Stimulated activated CD4-positive, alpha-beta T cell treated with anti-CD3 and anti-CD28 coated beads, Interleukin-1b, Interleukin-23, amount 100 ng/mL, for 24 hours (primary cell): ENCODE measurements at regions not wholly inside any gene's neighbourhood (a gene's known extent, or its start where the extent isn't known, plus 50 kb on each side); places are given as distances from the start of the nearest gene placed in this dataset.

Experiments
- DNase-seq, 4 experiments: peaks; one replicate each; pipeline ENCODE4 v3.0.0-alpha.2; 2020; ENCODE audit warnings: low read depth in 4 of 4, low spot score in 1 of 4

GRCh38 chr2:106628377-106628776 is 141.2 kb downstream of the CD8B2 start:
- DNase-seq = no peak

GRCh38 chr2:106629981-106630380 is 142.8 kb downstream of the CD8B2 start:
- DNase-seq = no peak

GRCh38 chr2:106631281-106631680 is 144.1 kb downstream of the CD8B2 start:
- no peak for DNase-seq

GRCh38 chr2:106638043-106638442 is 150.9 kb downstream of the CD8B2 start:
- DNase-seq = no peak

- no peak for DNase-seq
Observed at GRCh38 chr2:106638580-106638979, 151.4 kb downstream of the CD8B2 start.

GRCh38 chr2:106642679-106643078 is 155.5 kb downstream of the CD8B2 start:
- DNase-seq = no peak

GRCh38 chr2:106644623-106645022 is 157.5 kb downstream of the CD8B2 start:
- DNase-seq = no peak

GRCh38 chr2:106646605-106647004 is 159.4 kb downstream of the CD8B2 start:
- no peak for DNase-seq

- DNase-seq = no peak
Observed at GRCh38 chr2:106649306-106649705, 162.1 kb downstream of the CD8B2 start.

- DNase-seq = no peak
Observed at GRCh38 chr2:106653465-106653864, 166.3 kb downstream of the CD8B2 start.

- no peak for DNase-seq
Observed at GRCh38 chr2:106658616-106659015, 171.5 kb downstream of the CD8B2 start.

GRCh38 chr2:106664669-106665068 is 177.5 kb downstream of the CD8B2 start:
- no peak for DNase-seq

GRCh38 chr2:106667478-106668070 is 180.4 kb downstream of the CD8B2 start:
- no peak for DNase-seq

- no peak for DNase-seq
Observed at GRCh38 chr2:106685180-106685897, 198.2 kb downstream of the CD8B2 start.

- DNase-seq = no peak
Observed at GRCh38 chr2:106686814-106687213, 199.2 kb downstream of the ST6GAL2 start.

- DNase-seq = no peak
Observed at GRCh38 chr2:106694964-106695470, 190.9 kb downstream of the ST6GAL2 start.

GRCh38 chr2:106695919-106696318 is 190.0 kb downstream of the ST6GAL2 start:
- no peak for DNase-seq

- DNase-seq = no peak
Observed at GRCh38 chr2:106700616-106701015, 185.4 kb downstream of the ST6GAL2 start.

- no peak for DNase-seq
Observed at GRCh38 chr2:106701203-106702022, 184.6 kb downstream of the ST6GAL2 start.

- DNase-seq = no peak
Observed at GRCh38 chr2:106703161-106703560, 182.8 kb downstream of the ST6GAL2 start.

GRCh38 chr2:106704798-106705197 is 181.2 kb downstream of the ST6GAL2 start:
- no peak for DNase-seq

GRCh38 chr2:106705877-106706276 is 180.1 kb downstream of the ST6GAL2 start:
- no peak for DNase-seq
